ENCODE measurements at regions not wholly inside any gene's neighbourhood (a gene's known extent, or its start where the extent isn't known, plus 50 kb on each side); places are given as distances from the start of the nearest gene placed in this dataset.

DNA sequence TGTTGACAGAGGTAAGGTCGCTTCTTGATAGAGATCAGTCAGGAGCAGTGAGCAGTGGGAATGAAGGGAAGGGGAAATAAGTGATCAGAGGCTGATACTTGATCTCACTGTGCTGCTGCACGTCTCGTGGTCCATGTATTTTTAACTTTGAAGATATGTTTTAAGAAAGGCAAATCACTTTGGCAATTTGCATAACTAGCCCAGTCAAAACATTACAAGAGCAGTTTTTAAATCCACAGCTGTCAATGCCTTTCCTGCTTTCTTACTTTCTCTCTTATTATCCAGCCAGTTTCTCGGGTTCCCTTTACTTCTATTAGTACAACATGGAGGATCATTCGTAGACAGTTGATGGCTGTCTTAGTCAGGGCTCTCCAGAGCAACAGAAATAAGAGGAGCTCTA lies 472.8 kb downstream of the TMA16 start:
- no peak for DNase-seq (ENCODE audit: low spot score)

DNA sequence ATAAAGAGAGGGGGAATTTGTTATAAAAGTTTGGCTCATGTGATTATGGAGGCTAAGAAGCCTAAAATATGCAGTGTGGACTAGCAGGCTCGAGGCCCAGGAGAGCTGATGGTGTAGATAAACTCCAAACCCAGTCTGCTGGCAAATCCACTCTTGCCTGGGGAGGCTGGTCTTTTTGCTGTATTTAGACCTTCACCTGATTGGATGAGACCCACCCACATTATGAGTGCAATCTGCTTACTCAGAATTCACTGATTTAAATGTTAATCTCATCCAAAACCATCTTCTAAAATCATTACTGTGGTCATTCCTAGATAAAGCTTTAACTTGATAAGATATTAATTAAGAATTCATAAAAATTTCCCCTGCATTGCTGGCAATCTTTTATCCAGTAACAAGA lies 473.2 kb downstream of the TMA16 start:
- no peak for DNase-seq (ENCODE audit: low spot score)

DNA sequence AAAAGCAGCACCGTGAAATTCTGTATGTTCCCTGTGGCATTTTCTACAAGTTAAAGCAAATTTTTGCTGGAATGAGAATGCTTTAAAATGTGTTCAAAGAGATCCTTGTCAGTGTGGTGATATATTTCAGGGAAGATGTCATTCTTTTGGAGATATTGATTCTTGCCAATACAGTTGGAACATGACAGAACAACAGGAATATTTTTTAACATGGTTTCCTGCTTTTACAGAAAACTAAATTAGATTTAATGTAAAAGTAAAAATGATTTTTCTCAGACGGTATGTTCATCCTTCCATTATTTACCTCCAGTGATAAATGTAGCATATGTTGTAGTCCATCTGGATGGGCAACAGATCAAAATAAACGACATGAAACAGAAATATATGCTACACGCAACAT lies 474.8 kb downstream of the TMA16 start:
- no peak for DNase-seq (ENCODE audit: low spot score)

DNA sequence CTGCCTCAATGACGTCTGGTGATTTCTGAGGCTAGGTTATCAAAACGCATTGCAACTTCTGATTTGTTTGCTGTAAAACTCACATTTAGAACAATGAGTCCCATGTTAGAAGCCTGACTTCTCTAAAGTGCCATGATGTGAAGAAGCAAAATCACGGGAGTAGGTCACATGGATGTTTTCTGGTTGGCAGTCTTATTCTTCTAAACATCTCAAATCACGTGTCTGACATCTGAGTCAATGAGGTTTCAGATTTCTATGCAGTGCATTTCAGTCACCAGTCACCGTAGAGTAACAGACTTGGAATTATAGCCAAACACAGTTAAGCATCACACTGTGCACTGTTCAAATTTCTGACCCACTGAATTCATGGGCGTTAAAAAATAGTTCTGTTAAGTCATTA lies 482.1 kb downstream of the TMA16 start:
- DNase-seq (ENCODE audit: low spot score), result no peak

DNA sequence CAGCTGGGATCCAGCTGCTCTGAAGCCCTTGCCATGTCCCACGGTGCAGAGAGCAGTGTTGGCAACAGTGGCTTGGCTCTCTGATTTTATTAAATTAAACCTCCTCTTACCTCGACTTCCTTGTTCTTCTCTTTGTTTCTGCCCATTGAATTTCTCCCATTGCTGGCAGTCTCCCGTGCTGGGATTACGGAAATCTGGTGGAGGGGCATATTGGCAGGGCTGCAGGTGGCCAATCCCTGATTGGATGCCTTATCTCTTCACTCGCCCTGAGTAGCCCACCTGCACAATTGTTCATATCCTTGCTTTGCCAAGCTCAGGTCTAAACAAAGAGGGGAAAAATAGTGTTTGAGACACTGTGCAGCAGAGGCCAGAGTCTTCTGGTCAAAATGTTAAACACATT lies 493.9 kb downstream of the TMA16 start:
- no peak for DNase-seq (ENCODE audit: low spot score)

DNA sequence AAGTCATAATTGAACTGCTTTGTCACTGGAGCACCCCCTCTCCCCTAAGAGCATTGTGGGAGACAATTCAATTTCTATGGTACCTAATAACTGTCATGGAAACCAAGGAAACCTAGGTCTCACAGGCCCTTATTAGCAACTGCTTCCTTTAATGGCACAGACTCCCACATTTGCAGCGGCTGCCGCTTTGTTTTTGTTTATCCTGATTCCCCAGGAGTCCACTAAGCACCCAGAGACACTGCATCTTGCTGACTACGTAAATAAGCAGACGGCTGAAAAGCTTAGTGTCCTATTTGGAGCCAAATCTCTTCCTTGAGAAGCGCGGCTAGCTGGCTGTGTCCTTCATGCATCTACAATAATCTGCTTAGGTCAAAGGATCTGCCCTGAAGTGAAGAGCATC lies 494.4 kb downstream of the TMA16 start:
- DNase-seq (ENCODE audit: low spot score), result no peak

DNA sequence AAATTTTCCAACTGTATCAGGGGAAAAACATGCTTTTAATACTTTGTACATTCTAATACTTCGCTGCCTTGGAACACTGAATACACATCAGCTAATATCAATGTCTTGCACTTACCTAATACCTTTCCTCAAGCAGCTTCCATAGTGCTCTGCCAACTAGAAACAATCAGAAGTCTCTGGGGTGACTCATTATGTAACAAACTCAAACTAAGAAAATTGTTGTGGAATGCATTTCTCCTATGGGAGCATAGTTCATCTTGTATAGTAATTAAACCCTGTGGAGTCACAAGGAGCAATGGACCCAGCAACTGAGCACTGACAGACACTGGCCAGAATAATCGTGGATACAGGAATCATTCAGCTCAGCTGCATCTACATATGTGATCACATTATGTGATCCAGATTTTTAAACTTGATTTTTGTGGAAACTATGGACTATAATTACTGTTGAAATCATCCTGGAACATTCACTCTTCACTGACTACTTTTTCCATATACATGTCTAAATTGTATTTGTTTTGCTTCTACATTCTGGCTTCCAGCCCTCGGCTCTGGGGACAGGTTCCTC lies 496.9 kb downstream of the TMA16 start:
- no peak for DNase-seq (ENCODE audit: low spot score)

DNA sequence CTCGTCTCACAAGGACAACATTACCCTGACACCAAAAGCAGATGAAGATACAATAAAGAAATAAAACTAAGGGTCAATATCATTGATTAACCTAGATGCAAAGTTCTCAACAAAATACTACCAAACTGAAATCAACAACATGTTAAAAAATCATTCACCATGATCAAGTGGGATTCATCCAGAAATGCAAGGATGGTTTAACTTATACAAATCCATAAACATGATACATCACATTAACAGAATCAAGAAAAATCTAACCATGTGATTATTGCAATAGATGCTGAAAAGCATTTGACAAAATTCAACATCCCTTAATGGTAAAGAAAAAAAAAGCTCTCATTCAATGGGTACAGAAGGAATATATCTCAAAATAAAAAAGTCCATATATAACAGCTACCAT lies 514.9 kb downstream of the TMA16 start:
- no peak for DNase-seq (ENCODE audit: low spot score)

DNA sequence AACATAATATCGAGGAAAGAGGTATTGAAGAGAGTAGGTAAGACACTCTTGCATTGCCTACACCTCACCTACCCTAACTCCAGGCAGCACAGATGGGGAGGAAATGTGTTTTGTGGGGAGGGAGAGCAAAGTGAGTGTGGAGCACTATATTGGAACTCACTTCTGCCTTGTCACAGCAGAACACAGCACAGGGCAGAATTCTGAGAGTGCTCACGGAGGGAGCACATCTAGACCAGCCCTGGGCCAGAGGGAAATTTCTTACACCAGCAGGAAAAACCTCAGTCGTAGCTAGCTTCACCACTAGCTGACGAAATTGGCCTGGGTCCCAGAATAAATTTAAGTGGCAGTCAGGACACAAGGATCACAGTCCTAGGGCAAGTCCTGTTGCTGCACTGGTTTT lies 517.3 kb downstream of the TMA16 start:
- DNase-seq (ENCODE audit: low spot score), result no peak

DNA sequence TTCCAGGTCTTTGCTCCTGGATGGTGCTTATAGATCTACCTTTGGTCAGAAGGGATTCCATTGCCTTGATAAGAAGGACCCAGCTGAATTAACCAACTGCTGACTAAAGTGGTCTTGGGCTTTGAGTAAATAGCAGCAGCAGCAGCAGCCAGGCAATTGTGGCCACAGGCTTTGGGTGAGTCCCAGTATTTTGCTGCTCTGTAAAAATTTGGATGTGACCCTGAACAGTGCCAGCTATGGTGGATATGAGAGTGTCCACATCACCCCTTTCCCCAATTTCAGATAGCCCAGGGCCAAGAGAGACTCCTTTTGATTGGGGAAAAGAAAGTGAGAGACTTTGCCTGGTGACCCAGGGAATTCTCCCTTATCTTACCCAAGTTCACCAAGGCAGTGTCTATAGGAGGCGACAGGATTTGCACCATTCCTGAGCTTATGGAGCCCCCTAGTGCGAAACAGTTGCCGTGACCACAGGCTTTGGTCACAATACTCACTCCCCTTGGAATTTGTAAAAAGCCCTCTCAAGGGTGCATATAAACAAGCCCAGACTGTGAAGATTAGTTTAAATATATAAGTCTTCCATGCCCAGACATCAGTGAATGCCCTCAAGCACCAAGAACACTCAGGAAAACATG lies 518.0 kb downstream of the TMA16 start:
- DNase-seq (ENCODE audit: low spot score), result no peak

DNA sequence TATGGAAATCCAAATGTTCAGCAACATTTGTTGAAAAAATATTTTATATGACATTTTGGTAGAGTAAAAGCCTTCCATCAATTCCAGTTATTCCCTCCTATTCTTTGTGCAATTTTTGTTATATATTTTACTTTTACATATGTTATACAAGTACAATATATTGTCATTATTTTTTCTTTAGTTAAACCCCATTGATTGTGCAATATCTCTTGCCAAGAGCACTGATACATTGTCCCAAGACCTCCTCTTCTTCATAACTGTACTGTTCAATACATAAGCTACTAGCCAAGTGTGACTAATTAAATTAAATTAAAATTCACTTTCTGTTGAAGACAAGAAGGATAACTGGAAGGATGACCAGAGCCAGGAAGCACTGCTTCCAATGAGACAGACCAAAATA lies 527.5 kb downstream of the TMA16 start:
- no peak for DNase-seq (ENCODE audit: low spot score)

DNA sequence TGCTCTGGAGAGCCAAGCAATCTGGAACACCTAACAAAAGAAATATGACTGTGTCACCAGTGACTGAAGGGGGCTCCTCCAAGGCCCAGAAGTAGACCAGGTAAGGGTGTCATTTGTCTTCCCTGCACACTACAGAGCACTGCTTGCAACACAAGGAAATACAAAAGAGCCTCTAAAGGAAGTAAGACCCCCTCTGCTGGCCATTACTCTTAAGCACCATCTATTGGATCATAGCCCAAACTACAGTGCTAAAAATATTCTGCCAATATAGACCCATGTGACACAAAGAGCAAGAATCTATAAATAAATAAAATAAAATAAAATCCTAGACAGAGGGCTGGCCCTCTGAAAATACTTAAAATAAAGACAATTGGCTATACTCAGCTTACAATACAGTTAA lies 528.7 kb downstream of the TMA16 start:
- no peak for DNase-seq (ENCODE audit: low spot score)

DNA sequence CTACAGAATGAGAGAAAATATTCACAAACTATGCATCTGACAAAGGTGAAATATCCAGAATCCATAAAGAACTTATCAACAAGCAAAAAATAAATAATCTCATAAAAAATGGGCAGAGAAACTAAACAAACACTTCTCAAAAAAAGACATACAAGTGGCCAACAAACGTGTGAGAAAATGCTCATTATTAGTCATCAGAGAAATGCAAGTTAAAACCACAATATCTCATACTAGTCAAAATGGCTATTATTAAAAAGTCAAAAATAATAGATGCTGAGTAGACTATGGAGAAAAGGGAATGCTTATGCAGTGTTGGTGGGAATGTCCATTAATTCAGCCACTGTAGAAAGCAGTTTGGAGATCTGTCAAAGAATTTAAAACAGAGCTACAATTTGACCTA lies 533.3 kb downstream of the TMA16 start:
- no peak for DNase-seq (ENCODE audit: low spot score)

DNA sequence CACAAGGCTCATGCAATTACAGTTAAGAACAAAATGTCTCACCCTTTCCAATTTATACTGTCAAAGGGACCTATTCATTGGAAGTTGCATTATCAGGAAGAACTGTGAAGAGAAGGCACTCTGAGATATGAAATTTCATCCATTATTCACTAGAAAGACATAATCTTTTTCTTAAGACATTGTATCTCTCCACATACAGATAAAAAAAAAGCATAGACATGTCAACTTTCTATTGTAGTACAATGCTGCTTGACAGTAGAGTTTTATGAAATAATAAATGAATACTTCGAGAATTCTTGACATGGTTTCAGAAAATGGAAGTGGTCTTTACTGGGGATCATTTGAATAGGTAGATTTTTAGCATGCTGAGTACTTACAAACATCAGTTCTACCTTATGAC lies 545.0 kb downstream of the TMA16 start:
- DNase-seq (ENCODE audit: low spot score), result no peak

DNA sequence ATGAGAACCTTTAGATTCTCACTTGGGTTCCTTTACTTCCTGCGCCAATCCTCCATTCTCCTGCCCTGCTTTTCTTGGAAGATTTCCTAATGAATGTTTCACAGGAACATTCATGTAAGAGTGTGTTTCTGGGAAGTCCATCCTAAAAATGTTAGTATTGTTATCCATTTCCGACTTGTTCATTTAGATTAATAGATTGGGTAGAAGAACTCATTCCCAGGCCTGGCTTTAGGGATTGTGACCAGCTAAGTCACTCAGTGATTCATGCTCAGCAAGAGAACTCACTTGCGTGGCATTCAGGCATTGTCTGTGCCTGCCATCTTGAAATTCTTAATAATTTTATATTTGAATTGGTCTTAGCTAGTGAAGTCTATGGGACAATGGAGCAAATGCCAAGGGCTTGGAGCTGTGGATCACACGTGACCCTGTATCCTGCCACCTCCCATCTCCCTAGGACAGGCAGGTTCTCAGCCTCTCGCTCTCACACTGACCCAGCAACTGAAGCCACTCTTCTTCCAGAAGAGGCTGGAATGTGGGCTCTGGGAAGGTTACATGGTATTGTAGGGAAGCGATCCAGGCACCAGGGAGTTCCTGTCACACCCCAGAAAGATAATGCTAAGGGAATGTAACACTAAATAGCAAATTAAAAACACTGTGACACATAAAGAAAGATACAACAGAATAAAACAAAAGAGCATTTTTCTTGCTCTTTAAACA lies 562.1 kb downstream of the TMA16 start:
- no peak for DNase-seq (ENCODE audit: low spot score)

DNA sequence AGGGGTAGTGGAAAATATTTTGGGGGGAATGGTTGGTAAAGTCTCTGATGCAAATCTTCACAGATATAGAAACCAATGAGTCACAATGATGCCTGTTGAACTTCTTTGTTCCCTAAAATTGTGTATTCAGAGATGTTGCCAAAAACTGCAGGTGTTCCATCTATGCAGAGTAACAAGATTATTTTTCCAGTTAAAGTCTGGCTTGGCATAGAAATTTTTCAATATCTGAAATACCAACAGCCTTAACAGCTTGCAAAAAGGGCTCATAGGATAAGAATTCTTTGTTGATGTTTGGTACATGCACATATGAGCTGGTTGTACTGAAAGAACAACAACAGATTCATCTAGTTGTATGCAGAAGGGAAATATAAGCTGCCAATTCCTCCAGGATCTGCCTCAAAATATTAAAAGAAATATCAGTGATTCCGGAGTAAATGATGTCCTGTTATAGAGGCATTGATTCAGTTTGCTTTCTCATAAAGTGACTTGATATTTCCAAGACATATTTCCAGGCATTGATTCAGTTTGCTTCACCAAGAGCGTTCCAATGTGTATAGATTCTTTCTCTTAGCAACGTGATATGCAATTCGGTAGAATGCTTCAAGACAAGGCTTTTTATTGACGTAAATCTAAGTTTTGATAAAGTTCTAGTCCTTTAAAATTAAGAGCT lies 564.4 kb downstream of the TMA16 start:
- DNase-seq (ENCODE audit: low spot score), result no peak

DNA sequence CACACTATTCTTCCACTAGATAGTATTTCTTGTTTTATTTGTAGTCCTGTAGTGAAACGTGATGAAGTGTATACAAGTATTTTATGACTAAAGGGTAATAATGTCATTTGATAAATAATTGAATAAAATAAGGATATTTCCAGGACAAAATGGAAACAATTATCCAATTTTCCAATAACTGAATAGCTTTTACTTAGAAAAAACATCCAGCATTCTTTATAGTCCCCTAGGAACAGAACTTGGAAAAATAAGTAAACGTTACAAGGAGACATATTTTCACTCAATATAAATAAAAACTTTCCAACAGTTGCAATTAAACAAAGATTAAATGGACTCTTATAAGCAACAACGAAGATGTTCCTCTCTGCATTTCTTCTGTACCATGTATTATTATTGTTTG lies 566.0 kb downstream of the TMA16 start:
- DNase-seq (ENCODE audit: low spot score), result no peak

DNA sequence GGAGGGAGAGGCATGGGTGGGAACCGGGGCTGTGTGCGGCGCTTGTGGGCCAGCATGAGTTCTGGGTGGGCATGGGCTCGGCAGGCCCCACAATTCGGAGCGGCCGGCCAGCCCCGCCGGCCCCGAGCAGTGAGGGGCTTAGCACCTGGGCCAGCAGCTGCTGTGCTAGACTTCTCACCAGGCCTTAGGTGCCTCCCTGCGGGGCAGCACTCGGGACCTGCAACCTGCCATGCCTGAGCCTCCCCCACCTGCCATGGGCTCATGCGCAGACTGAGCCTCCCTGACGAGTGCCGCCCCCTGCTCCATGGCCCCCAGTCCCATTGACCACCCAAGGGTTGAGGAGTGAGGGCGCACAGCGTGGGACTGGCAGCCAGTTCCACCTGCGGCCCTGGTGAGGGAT lies 573.9 kb downstream of the TMA16 start:
- no peak for DNase-seq (ENCODE audit: low spot score)

DNA sequence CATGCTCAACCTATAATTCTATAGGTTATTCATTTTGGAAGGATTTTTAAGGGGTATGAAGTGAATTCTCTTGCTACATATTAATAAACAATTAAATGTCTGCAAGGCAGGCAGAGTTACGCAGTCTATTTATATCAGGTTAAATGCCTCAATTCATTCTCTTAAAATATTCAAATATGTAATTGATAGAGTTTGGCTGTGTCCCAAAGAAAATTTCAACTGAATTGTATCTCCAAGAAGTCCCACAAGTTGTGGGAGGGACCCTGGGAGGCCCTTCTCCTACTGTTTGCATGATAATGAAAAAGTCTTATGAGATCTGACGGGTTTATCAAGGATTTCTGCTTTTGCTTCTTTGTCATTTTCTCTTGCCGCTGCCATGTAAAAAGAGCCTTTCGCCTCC lies 576.1 kb downstream of the TMA16 start:
- DNase-seq (ENCODE audit: low spot score), result no peak

DNA sequence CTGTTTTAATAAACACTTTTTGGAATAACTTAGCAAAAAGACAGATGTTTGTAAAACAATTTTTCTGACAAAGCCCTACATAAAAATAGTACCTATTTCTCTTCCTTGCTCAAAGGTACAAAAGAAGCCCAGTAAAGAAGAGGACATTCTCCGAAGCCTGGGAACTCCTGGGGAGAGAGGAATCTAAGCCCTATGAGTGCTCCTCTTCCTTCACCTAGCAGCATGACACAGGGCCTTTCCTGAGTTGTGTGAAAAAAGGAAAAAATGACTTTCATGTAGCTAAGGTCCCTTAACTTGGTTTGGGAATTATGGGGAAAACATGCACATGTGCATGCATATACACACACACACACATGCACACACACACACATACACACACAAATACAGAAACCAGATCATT lies 586.9 kb downstream of the TMA16 start:
- DNase-seq (ENCODE audit: low spot score), result no peak

DNA sequence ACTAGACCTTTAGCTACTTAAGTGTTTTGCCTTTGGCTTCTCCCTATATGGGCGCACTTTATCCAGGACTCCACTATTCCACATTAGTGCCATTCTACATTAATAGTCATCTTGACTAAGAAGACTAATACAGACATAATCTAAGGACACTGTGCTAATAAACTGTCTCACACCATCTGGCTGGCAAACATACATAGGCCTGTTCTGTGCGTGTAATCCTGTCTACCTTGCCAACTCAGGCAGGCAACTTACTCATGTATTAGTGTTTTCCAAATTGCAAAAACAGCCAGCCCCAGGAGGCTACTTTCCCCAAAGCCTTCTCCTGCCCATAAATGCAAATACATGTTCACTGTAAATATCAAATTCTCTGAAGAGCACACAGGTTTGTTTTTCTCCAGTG lies 587.3 kb downstream of the TMA16 start:
- no peak for DNase-seq (ENCODE audit: low spot score)

DNA sequence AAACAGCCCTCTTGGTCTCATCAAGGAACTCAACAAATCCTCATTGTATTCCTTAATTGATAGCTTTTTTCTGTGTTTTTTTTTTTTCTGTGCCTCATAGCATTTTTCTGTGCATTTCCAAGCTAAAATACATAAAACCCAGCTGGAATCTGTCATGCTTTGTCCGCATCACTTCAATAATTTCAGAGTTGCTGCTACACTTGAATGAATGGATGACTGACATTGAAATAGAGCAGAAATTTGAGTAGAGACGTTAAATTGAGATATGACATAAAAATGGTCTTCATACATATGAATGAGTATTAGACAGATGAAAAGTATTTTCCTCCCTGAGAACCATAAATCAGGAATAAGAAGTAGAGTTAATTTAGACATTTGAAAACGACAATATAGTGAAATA lies 593.2 kb downstream of the TMA16 start:
- no peak for DNase-seq (ENCODE audit: low spot score)

Data from AG08395 (cell line).